ENCODE measurements at regions not wholly inside any gene's neighbourhood (a gene's known extent, or its start where the extent isn't known, plus 50 kb on each side); places are given as distances from the start of the nearest gene placed in this dataset.

DNA sequence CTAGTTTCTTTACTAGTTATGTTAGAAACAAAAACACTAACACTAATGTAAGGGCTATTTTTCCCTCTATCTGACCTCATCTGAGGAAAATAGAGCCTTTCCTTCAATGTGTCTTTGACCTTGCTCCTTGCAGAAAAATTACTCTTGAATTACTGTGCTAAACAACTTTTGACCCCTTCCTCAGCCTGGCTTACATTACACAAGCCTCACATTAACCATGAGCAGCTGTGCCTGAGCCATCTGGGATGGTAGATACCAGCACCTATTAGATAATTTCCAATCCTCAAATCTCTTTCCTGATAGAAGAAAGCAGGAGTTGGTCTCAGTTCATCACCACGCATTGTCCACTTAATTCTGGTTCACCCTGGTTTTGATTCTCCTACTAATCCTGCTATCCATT lies 134.4 kb upstream of the NCAM1 start:
- TF ChIP-seq, protein P1, sequence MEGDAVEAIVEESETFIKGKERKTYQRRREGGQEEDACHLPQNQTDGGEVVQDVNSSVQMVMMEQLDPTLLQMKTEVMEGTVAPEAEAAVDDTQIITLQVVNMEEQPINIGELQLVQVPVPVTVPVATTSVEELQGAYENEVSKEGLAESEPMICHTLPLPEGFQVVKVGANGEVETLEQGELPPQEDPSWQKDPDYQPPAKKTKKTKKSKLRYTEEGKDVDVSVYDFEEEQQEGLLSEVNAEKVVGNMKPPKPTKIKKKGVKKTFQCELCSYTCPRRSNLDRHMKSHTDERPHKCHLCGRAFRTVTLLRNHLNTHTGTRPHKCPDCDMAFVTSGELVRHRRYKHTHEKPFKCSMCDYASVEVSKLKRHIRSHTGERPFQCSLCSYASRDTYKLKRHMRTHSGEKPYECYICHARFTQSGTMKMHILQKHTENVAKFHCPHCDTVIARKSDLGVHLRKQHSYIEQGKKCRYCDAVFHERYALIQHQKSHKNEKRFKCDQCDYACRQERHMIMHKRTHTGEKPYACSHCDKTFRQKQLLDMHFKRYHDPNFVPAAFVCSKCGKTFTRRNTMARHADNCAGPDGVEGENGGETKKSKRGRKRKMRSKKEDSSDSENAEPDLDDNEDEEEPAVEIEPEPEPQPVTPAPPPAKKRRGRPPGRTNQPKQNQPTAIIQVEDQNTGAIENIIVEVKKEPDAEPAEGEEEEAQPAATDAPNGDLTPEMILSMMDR (IDR thresholded peaks at IDR 0.05), result no peak
- TF ChIP-seq POLR2A (IDR thresholded peaks at IDR 0.05), result no peak
